HG02884 (cell line): ENCODE measurements at regions not wholly inside any gene's neighbourhood (a gene's known extent, or its start where the extent isn't known, plus 50 kb on each side); places are given as distances from the start of the nearest gene placed in this dataset.
"Not testable (repeated sequence)": the region's sequence is repeated elsewhere in the genome, so short reads cannot be mapped to it uniquely, and the experiment has no call there.

Source experiments
- ATAC-seq: cut with Tn5 transposase; IDR thresholded peaks from one replicate; pipeline ENCODE4 v1.9.1; 2021; ENCODE audit warnings: mild to moderate bottlenecking, moderate library complexity; ENCODE audit not compliant: unreplicated experiment

- ATAC-seq = no peak
These were observed 382.6 kb downstream of the KCNA4 start for GRCh38 chr11:29634244-29634643.

- no peak for ATAC-seq
These were observed 387.5 kb downstream of the KCNA4 start for GRCh38 chr11:29629286-29629685.

DNA sequence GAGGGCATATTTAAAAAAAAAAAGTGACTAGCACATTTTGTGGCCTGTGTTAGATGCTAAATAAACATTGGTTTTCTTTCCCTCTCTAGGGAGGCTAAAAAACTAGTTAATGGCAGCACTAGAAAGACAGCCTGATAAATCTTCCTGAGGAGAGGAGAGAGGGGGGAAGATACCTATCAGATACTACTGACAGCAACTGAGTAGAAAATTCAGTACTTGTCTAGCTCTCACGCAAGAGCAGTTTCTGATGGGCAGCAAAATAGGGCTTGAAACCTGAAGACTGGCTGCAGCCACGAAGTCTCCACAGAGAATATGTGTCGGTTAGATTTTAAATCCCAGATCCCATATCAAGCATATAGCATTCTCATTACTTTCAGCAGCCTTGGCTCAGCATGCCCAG, 388.2 kb downstream of the KCNA4 start:
- ATAC-seq = no peak

GRCh38 chr11:29627541-29627940, 389.3 kb downstream of the KCNA4 start:
- ATAC-seq = no peak

DNA sequence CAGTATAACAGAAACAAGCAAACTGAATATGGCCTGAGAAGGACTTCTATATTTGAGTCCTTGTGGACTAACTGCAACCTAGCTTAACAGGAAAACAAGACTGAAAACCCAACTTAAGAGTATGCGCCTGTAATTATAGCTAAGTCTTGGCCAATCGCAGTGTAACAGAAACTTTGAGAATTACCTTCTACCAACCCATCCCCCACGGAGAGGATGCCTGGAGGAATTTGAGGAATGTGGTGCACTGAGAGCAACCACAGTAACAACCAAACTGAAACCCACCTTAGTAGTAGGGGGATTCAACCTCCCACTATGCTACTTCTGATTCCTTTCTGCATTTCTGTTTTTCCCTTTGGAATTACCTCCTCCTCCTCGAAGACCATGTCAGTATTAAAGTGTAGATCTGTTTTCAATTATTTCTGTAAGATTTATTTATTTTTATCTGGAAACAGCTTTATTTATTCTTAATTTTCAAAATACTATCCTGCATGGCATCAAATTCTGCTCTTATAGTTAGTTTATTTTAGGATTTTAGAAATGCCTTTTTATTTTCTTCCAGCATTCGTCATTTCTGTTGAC, 393.6 kb downstream of the KCNA4 start:
- ATAC-seq = no peak

DNA sequence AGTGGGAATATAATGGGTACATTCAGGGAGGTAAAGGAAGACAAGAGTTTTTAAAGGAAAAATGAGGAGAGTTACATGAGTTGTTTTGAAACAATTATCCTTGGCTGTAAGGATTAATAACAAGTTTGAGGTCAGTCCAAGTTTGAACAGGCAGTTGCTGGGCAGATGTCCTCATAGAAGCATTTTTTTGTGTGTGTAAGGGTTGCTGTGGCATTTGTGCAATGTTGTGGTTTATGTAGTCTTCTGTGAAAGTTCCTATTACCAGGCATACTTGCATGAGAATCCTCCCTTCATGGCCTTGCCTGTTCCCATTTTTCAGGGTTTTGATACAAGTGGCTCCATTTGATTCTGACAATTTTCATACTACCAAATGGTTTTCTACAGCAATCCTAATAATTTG, 400.2 kb downstream of the KCNA4 start:
- ATAC-seq = no peak

- ATAC-seq = no peak
These were observed 404.4 kb downstream of the KCNA4 start for GRCh38 chr11:29612423-29612822.

DNA sequence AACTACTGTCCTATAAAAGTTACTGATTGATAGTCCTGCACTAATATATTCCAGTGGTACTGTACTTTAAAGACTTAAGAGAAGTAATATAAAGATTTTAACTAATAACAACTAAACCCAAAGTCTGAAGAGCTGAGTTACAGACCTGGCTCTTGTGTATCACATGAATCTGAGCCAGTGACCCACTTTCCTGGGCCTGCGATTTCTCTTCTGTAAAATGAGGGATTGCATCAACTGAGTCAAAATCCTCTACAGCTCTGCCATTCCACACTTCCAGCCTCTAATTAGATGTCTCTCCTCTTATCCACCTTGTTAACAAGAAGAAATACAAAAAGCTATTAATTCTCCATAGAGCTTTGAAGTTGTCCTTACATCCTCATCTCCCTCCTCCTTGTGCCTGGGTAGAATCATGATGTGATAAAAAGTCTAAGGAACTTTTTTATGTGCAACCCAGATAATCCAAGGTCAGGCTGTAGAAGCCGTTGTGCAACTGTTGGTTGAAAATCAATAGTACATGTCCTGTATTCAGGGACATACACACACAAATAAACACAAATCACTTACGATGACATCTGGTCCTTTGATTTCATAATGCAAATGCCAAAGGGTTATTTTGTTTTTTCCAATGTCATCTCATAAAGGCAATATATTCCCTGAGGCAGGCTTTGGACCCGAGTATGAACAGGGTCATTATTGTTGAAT, 410.3 kb downstream of the KCNA4 start:
- no peak for ATAC-seq

DNA sequence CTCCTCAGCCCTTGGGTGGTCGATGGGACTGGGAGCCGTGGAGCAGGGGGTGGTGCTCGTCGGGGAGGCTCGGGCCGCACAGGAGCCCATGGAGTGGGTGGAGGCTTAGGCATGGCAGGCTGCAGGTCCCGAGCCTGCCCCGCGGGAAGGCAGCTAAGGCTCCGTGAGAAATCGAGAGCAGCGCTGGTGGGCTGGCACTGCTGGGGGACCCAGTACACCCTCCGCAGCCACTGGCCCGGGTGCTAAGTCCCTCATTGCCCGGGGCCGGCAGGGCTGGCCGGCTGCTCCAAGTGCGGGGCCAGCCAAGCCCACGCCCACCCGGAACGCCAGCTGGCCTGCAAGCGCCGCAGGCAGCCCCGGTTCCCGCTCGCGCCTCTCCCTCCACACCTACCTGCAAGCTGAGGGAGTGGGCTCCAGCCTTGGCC, 416.7 kb downstream of the KCNA4 start:
- ATAC-seq = not testable (repeated sequence)

- no peak for ATAC-seq
These were observed 432.5 kb downstream of the KCNA4 start for GRCh38 chr11:29584342-29584741.

GRCh38 chr11:29578806-29579205, 438.0 kb downstream of the KCNA4 start:
- ATAC-seq = no peak

GRCh38 chr11:29564486-29564885, 452.3 kb downstream of the KCNA4 start:
- ATAC-seq = no peak

GRCh38 chr11:29562183-29562582, 454.6 kb downstream of the KCNA4 start:
- ATAC-seq = no peak

GRCh38 chr11:29553990-29554389, 462.8 kb downstream of the KCNA4 start:
- ATAC-seq = no peak

DNA sequence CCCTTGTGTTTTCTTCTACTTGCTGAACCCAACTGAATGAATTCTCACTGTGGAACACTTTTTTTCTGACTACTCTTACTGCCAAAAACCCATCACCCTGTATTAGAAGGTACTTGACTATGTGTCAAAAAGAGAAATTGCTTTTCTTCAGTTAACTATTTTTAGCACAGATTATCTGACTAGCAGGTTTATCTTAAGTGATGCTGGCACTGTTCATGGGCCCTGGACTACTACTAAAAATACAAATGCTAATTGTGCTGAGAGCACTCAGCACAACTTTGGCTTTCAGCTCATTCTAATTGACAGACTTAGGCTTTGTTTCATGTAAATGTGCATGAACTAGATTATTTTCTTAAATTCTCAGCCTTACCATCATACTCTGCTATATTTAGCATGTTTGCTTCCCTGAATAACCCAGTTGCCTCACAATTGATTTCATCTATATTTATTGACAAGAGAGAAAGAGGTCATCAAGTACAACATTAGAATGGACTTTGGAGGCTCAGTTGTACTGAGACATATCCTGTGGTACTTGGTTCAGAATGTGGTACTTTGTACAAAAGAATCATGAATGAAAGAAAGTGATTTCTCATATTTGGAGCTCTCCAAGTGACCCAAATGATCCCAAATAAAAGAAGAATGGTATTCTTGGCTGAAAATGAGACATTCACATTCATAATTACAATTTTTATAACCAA, 478.3 kb downstream of the KCNA4 start:
- no peak for ATAC-seq

DNA sequence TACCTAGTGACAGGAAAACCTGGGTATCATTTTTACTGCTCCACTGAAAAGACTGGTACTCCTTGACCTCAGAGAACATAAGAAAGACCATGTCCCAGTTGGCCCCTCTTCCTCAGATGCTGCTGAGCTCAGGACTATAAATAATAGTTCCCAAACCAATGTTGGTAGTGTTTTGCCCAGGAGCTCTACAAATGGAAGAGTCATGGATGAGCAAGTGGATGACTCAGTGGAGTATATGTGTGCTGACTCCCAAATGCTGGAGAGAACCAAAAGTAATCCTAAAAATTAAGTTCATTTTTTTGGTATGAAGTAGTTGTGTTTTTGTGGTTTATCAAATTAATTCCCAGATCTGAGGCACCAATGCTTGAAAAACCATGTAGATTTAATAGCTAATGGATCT, 482.0 kb downstream of the KCNA4 start:
- ATAC-seq = no peak

DNA sequence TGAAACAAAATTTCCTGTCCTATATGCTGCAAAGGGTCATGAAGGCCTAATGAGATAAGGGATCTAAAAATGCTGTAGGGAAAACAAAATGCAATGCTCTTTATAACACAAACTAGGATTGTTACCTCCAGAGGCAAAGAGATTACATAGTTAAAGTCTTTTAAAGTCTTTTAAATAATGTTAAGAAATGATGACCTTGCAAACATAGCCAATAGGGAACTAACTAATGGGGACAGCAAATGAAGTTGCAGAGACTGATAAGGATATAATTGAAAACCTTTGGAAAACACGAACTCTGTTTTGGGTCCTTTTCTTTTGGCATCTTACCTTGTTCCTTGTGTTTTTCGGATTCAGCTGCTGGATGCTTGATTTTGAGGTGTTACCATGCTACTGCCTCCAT, 485.9 kb downstream of the KCNA4 start:
- ATAC-seq = no peak

GRCh38 chr11:29527391-29527936, 489.4 kb downstream of the KCNA4 start:
- peak; percentile 60 for ATAC-seq

DNA sequence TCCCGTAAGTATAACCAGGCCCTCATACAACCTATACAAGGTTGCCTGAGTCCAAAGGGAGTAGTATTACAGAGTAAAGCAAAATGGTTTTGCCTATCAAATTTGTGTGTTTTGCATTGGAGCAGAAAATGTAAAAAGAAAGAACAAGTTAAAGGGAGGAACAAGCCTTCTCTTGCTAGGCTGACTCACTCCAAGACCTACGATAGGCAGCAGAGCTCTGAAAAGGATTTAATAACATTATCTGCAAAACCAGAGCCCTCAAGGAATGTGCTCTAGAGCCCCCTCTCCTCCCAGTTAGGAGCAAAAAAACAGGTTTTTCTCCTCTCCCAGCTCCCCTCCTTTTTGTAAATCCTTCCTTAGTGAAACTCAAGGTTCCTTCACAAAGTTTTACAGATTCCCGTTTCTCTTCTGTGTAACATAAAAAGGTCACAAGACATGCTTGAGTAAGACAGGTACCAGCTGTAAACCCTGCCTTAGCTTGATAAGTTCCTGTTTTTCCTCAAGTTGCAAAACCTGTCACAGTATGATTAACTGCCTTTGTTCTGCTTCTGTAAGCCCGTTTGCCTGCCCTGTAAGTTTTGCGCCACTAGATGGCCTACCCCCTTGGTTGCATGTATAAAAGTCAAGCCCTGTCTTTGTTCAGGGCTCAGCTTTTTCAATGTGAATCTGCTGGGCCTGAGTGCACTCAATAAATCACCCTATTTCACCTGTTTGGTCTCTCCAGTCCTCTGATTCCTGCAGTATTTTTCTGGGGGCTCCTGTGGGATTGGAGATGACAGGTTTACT, 498.2 kb downstream of the KCNA4 start:
- no peak for ATAC-seq

GRCh38 chr11:29511394-29511793, 505.4 kb downstream of the KCNA4 start:
- no peak for ATAC-seq

- ATAC-seq = no peak
These were observed 509.5 kb downstream of the KCNA4 start for GRCh38 chr11:29507376-29507775.
